ENCODE measurements at regions not wholly inside any gene's neighbourhood (a gene's known extent, or its start where the extent isn't known, plus 50 kb on each side); places are given as distances from the start of the nearest gene placed in this dataset.
"Not testable (repeated sequence)": the region's sequence is repeated elsewhere in the genome, so short reads cannot be mapped to it uniquely, and the experiment has no call there.

- DNase-seq (ENCODE audit: low read depth in 2 of 2), result no peak
Observed at GRCh38 chr12:92987362-92987761, 58.3 kb upstream of the EEA1 start.

- peak; percentile 25 to 45 for DNase-seq (ENCODE audit: low read depth in 2 of 2)
Observed at GRCh38 chr12:92987846-92988621, 58.9 kb upstream of the EEA1 start.

GRCh38 chr12:92988622-92989130 is 59.6 kb upstream of the EEA1 start:
- DNase-seq (ENCODE audit: low read depth in 2 of 2), result no peak

- DNase-seq (ENCODE audit: low read depth in 2 of 2), result peak; percentile 11 to 16
Observed at GRCh38 chr12:92989715-92990484, 60.8 kb upstream of the EEA1 start.

- no peak for DNase-seq (ENCODE audit: low read depth in 2 of 2)
Observed at GRCh38 chr12:92991134-92991533, 62.0 kb upstream of the EEA1 start.

- no peak for DNase-seq (ENCODE audit: low read depth in 2 of 2)
Observed at GRCh38 chr12:92992041-92992440, 62.9 kb upstream of the EEA1 start.

GRCh38 chr12:92993259-92993658 is 64.2 kb upstream of the EEA1 start:
- DNase-seq (ENCODE audit: low read depth in 2 of 2), result no peak

- no peak for DNase-seq (ENCODE audit: low read depth in 2 of 2)
Observed at GRCh38 chr12:92995258-92995903, 66.3 kb upstream of the EEA1 start.

GRCh38 chr12:93000026-93000425 is 70.9 kb upstream of the EEA1 start:
- no peak for DNase-seq (ENCODE audit: low read depth in 2 of 2)

GRCh38 chr12:93001407-93001806 is 72.3 kb upstream of the EEA1 start:
- DNase-seq (ENCODE audit: low read depth in 2 of 2), result no peak

- no peak for DNase-seq (ENCODE audit: low read depth in 2 of 2)
Observed at GRCh38 chr12:93002293-93003054, 73.4 kb upstream of the EEA1 start.

- no peak for DNase-seq (ENCODE audit: low read depth in 2 of 2)
Observed at GRCh38 chr12:93003531-93004239, 74.6 kb upstream of the EEA1 start.

GRCh38 chr12:93005928-93006392 is 76.9 kb upstream of the EEA1 start:
- DNase-seq (ENCODE audit: low read depth in 2 of 2), result no peak

- DNase-seq (ENCODE audit: low read depth in 2 of 2), result no peak
Observed at GRCh38 chr12:93006471-93007208, 77.5 kb upstream of the EEA1 start.

GRCh38 chr12:93007544-93007943 is 78.4 kb upstream of the EEA1 start:
- no peak for DNase-seq (ENCODE audit: low read depth in 2 of 2)

- no peak for DNase-seq (ENCODE audit: low read depth in 2 of 2)
Observed at GRCh38 chr12:93008044-93008778, 79.1 kb upstream of the EEA1 start.

- DNase-seq (ENCODE audit: low read depth in 2 of 2), result not testable (repeated sequence)
Observed at GRCh38 chr12:93008880-93009279, 79.8 kb upstream of the EEA1 start.

GRCh38 chr12:93009533-93009932 is 80.4 kb upstream of the EEA1 start:
- no peak for DNase-seq (ENCODE audit: low read depth in 2 of 2)

- no peak for DNase-seq (ENCODE audit: low read depth in 2 of 2)
Observed at GRCh38 chr12:93010461-93010860, 81.4 kb upstream of the EEA1 start.

GRCh38 chr12:93011100-93011499 is 82.0 kb upstream of the EEA1 start:
- no peak for DNase-seq (ENCODE audit: low read depth in 2 of 2)

Data from stimulated activated CD4-positive, alpha-beta T cell treated with anti-CD3 and anti-CD28 coated beads, Interleukin-15, amount 100 ng/mL, for 48 hours (primary cell).